Retina (tissue), 1 donor: ENCODE measurements at regions not wholly inside any gene's neighbourhood (a gene's known extent, or its start where the extent isn't known, plus 50 kb on each side); places are given as distances from the start of the nearest gene placed in this dataset.
A peak's percentile ranks its signal among the peaks of the same experiment; 100 is the strongest.

Source experiments
- DNase-seq: peaks from one replicate; pipeline ENCODE4 v3.0.0-alpha.2; 2016

DNA sequence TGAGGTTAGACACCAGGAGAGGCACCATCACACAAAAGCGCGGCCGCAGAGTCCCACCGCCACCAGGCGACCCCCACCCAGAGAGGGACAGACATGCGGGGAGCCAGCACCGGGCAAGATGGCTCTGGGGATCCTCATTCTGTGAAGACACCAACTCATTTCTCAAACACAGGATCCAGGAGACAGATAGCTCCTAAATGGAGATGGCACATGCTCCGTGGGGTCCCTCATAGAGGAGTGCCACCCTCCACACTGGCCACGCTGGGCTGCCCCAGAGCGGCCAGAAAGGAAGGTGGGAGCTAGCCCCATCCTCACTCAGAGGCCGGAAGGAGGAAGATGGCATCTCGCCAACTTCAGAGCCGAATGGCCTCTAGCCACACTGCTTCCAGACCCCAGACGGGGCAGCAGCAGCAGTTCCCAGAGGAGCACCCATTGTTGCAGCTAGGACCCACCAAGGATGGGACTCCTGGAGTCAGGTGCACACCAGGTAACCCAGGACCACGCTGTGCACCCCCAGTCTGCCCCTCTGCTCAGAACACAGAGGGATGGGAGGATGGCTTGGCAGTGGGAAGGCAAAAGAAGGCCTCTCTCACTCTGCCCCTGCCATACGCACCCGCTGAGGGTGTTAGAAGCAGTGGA lies 78.6 kb downstream of the ZIC5 start:
- no peak for DNase-seq

DNA sequence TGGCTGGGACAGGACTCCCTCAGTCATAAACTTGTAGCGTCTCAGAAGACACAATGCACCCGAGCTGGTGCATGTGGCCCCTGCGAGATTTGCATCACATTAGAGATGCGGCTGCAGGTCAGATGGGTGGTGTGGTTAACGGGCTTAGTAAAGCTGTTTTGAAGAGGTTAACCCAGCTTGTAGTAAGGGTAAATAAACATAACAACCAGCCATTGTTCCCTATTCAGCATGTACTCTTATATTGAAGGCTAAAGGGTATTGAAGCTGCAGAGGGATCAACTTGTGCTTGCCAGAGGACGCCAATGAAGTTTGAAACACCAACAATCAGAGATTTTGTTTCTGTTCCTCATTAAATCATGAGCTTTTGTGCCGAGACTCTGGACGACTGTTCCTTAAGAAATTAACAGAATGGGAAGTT lies 79.4 kb downstream of the ZIC5 start:
- no peak for DNase-seq

DNA sequence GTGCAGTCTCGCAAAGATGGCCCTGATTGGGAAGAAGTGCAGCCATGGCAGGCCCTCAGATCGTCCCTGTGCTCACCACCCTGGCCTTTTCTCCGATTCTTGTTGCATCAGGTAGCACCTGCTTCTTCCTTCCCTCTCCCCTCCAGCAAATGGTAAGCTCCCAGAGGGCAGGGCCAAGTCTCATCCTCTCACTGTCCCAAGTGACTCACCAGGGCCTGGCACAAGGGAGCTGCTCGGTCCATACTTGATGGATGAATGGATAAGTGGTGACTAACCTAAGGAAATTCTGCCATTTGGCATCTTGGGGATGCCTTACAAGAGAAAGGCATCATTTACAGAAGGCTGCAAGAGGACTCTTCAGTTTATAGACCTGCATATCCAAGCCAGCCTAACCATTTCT lies 84.9 kb downstream of the ZIC5 start:
- DNase-seq: no peak

DNA sequence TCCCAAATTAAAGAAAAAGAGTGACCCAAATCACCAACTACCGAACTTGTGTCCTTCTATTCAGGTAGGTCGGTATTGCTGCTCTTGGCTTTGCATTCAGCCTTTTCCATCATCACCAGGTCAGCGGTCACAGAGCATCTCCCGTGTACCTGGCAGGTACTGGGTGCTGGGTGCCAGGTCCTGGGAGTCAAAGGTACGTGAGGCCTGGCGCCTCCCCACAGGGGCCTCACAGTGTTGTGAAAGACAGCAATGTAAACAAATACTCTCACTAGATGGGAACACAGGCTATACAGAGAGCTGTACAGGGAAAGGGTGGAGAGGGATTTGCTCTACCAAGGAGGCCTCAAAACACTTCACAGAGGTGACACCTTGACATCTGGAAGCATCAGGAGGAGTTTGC lies 86.7 kb downstream of the ZIC5 start:
- no peak for DNase-seq

DNA sequence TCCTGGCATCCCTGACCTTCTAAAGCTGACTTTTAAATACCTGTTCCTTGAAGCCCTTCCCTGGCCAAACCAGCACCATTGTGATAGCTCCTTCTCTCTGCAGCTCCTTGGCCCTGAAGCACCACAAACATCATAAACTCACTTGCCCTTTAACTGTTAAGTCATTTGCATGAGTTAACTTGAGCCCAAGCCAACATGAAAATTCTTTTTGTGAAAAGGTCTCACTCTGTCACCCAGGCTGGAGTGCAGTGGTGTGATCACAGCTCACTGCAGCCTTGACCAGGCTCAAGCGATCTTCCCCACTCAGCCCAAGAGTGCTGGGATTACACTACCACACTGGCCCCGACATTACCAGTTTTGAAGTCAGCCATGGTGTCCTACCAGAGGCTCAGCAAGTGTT lies 87.8 kb downstream of the ZIC5 start:
- DNase-seq: no peak

DNA sequence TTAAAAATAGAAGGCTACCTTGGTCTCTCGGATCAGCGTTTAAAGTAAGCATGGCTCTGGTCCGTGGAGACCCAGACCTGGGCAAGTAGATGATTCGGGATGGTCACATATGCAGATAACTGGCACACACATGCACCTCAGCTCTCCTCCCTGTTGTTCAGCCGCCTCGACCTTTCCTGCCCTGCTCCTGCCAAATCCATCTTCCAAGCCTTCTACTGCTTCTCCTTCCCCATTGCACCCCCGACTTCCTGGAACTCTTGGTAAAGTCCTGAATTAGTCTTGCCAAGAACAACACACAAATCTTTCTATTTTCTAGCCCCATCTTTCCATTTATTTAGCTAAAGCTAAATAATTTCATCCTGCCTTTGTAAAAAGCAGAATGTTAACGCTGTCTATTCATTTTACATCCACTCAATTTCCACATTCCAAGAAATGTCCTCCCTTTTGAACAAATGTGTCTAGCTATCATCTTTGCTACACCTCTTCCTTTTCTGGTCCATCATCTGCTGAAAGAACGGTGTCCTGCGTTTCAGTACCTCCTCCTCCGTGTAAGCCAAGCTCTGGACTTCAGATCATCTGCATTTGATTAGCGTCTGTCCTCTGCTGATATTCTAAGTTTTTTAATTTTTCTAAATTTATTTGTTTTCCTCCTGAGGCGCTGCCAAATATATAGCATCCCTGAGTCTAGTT lies 92.5 kb downstream of the ZIC5 start:
- DNase-seq: no peak

DNA sequence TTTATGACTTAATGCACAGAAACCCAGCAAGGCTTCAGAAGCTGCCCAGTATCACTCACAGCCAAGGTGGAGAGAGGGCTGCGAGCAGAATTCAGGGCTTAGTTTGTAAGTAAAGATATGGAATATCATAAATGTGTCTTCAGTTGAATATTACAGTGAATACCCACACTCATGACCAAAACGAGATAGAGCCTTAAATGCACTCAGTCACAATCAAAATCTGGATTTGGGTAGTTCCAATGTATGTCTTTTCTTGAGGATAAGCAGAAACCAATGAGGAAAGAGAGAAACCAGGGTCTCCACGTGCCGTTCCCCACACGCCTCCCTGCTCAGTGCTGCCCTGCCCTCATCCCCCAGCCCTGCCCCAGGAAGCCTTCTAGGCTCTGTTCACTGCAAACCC lies 94.9 kb downstream of the ZIC5 start:
- DNase-seq: no peak

DNA sequence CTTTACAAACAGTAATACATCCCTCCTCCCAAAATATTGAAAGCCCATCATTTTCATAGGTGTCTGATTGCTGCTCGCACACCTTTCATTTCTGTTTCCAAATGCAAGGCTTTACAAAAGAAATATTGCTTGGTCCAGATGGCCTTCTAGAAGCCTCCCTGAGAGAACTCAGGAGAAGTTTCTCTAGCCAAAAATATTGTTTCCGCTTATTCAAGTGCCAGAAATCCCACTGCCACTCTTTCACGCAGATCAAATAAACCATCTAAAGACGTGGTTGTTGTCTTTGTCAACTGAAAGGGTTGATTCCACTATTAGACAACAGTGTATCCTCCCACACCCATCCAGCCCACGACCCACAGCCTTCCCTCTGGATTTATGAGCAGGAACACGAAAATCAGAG lies 96.2 kb downstream of the ZIC5 start:
- DNase-seq: no peak

DNA sequence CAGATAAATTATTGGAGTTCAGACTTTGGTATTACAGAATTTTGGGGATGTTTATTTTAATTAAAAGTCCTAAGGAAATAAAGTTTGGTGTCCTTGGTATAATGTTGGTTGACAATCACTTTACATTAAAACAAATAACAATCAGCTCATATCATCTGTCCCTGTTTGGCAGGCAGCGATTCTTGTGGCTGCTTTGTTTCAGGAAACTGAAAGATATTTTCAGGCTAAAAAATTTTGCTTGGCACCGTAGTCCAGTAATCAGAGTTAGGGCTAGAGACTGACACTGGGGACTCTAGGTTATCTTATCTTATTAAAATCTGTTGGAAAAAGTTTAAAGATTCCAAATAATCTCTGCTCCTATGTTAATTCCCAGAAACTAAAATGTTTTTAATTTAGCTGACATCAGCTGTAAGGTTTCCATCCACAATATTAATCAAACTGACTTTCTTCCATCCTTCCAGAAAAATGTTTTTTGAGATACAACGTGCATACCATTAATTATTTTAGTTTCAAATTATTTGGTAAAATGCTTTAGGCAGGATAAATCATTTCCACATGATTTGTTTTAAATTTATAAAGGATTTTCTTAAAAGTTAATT lies 97.6 kb downstream of the ZIC5 start:
- DNase-seq: no peak

DNA sequence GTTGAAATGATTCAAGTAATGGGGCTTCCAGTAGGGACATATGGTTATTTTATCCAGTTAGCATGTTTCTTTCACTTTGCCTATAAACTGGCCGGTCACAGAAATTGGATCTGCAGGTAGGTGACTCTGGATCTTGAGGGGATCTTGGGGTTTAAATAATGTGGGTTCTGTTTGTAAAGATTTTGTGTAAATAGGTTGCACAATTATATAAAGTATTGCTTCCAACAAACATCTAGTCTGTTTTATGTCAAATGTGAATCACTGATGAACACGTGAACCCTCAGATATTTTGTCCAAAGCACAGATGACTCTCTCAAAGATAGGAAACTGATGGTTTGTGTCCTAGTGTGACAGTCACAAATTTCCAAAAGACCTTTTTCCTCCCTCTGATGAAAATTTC lies 98.4 kb downstream of the ZIC5 start:
- no peak for DNase-seq

DNA sequence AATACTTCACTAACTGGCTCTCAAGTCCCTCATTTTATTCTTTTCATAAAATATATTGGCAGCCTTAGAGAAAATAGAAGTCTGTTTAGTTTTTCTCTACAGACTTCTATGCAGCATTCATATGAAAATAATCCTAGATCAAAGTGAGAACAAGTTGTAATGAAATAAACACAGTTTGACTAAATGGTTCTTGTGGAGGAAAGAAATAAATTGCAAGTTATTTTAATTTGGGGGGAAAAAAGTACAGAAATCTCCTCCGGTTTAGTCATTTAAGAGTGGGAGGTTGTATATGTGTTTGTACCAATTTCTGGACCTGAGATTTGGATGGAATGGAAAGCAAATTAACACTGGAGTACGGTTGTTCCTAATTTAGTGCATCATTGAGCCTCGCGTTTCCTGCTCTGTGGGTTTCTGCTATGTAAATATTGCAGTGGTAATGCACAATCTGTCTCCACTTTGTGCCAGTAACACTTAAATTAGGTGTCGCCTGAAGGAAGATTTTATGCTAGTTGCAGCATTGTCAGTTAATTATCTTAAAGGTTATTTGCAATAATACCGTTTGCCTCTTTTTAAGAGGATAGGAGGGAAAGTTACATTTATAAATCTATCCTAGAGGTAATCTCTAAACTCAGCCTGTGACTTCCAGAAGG lies 100.2 kb downstream of the ZIC5 start:
- no peak for DNase-seq

DNA sequence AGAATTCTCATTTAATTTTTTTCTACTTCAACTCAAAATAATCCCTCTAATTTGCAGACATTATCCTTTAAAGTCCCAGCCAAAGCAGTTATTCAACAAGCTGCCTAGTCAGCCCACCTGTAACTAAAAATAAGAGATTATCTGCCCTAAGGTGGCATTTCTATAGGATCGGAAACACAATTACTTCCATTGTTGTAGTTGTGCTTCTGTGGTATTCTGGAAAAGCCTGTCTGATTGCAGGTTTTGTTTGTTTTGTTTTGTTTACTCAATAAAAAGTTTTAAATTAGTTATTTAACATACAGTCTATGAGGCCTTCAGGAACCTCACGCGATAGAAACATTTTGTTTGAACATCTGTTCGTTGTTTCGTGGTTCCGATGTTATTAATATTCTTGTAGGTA lies 101.0 kb downstream of the ZIC5 start:
- DNase-seq: no peak

DNA sequence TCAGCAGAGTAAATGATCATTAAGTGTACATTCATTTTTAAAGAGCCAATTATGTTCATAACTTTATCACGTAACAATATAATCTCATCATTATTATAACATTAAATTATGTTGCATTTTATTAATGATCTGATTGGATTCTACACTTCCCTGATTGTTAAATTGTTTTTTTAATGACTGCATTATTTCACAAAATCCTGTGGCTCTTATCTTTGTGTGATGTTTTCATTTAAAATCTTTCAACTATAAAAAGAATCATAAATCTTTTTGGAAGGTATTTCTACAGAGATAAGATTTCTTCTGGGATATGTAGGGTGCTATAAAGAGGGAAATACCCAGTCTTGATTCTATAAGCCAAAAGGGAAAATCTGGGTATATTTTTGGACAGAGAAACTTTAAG lies 101.7 kb downstream of the ZIC5 start:
- DNase-seq: no peak

DNA sequence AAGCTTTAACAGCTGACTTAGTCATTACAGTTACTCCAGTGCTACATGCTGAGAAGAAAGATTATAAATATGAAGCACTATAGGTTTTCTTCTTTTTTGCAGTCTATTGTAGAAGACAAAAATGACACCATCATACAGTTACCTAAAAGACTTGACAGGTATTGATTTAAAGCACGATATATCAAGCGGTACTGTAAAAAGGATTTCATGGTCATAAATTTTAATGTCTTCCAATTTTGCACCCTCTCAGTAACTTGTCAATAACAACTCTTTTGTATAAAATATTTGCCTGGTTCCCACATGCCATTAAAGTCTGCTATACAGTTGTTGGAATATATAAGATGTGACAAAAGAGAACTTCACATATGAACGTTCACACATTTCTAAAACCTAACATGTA lies 102.8 kb downstream of the ZIC5 start:
- no peak for DNase-seq

DNA sequence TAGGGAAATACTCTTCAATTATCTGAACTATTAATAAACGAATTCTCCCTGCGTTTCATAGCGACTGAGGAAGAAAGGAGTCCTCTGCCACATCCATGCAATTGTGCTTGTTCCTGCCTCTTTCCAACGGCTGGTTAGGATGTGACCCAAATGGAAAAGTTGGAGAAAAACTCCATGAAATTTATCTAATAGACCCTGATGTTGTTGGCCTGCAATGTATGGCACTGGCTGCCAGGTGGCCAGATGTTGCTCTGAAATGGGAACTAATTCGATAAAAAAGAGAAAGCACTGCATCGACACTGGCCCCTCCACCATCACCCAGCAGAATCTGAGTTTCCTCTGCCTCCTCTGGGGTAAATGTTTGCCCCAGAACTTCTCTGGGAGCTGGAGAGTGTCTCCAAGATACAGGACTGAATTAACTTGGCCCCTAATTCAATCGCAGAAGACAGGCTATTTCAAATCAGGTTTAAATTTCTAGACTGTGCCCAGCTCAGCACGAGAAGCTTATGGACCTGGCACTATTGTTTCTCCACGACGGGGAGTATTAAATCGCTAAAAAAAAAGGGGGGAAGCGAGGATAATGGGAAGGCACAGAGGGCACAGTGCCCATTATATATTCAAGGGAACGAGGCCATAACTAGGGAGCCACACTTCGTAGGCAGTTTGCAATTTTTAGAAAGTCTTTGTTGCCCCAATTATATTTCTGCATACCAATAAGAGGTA lies 103.9 kb downstream of the ZIC5 start:
- no peak for DNase-seq

DNA sequence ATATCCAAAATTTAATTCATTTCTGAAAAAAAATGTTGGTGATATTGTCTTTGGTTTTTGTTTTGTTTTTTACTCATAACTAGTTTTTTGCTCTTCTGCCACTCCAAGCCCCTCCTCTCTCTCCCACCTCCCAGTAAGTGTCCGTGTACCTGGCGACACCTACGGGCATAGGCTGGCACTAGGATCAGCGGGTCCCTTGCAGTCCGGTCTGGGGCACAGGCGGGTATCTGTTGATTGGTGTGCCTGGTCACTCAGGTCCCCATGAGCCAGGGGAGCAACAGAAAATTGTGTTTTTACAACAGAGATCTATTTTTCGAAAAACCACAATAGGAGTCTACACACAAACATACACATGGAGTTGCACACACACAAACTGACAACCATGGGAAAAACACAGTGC lies 104.8 kb downstream of the ZIC5 start:
- no peak for DNase-seq

DNA sequence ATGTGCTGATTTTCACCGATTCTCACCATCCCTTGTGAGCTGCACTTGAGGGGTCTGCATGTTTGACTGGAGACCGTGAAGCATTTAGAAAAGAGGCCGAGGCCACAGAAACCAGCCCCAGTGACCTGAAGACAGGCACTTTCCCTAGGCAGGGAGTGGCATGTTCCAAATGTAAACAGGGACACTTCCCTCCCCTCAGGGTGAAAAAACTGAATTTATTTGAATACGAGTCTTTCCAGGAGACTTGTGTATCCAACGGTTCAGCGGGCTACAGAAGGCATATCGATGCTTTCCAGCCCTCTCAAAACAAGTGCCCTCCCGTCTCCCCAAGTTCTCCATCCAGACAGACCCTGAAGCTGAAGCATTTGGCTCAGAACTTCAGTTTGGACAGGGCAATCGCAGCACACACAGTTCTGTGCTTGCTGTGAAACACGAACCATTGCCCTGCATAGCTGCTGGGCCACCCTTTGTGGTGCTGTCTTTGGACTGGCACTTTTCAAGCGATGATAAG lies 106.1 kb downstream of the ZIC5 start:
- DNase-seq: no peak

DNA sequence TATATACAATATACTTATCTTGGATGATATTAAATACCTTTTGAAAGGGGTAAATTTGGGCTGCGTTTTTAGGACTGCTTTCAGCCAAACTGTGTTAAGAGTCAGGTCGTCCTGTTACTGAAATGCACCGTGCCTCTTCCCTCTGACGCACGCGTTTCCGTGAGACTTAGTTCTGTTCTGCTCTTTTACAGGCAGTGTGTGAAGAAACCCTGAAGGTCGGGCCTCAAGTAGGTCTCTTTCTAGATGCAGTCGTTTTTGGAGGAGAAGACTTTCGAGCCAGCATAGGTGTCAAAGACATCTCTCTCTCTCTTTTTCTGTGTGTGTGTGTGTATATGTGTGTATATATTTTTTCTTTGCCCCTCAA lies 107.0 kb downstream of the ZIC5 start:
- DNase-seq: no peak

DNA sequence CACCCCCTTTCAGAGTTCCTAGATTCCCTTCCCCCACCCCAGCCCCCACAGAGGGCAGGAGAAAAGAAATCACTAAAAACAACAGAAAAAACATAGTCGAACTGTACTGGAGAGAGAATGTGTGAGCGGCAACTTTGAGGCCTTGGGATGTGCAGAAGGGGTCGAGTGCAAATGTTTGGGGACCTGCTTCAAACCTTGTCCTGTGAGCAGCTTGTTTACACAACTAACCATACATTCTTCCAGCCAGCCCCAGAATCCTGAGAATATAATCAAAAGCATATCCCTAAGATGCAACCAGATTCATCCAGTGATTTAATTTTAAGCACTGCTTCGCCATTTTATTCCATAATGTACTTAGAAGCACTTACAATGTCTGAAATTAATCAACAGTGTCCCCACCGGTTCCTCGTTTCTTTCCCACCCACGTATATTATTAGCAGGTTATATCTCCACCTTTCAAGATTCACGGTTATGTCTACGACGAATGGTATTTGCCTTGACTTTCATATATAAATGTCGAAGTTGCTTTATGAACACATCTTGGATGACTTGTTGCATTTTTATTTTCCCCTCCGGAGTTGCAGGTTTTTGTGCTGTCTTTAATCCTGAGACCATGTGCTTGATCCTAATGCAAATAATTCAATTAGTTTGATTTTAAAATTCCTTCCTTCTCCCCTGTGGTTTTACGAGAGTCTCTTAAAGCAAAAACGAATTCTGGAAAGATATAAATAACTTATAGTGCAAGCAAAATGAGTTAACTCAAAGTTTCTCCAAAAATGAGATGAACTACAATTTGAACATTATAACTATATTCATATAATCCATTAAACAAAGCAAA lies 107.6 kb downstream of the ZIC5 start:
- no peak for DNase-seq

DNA sequence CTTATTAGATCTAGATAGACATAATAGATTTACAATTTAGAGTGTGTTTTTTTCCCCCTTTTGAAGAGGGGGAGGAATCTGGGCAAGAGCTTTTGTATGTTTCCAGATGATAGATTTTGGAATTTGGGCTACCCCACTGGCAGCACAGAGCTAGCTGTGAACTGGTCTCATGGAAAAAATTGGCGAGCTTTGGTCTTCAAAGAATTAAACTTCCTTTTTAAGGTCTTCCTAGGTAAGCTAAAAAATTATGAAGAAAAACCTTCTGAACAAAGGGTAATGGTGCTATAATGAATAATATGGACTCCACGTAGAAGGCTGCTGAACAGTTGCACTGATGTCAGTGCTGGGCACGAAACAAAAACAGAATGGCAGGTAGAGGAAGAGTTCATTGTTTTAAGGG lies 109.3 kb downstream of the ZIC5 start:
- no peak for DNase-seq

DNA sequence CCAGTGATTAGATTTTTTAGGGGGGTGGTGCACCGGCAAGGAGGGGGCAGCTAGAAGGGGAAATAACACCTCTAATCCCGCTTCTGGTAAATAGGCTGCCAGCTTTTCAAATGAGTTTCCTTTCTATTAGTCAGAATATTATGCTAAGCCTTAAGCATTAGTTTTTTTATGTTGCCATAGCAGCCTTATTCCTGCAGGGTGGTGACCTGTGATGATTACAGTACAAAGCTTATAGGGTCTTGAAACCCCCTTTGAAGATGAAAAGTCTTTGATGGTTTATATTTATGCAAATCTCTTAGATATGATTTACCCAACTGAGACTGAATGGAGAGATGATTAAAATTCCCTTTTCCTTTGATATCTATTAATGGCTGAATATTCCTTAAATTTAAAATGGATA lies 109.8 kb downstream of the ZIC5 start:
- no peak for DNase-seq

DNA sequence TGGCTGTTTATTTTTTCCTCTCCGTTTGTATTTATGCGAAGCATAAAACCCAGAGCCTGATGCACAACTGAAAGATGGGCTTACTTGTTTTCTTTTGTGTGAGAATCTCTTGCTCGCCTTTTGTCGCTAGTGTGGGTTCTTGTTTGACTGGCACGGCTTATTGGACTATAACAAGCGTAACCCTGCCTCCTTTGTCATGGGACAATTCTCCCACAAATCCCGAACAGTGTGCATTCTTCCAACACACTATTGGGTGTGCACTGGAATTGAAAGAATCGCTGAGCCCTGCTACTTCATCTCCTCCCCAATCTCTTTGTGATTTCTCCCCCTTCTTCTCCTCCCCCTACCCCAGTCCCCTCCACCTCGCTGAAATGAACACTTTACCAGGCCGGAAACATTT lies 110.8 kb downstream of the ZIC5 start:
- peak; percentile 50 for DNase-seq
